ENCODE measurements at regions not wholly inside any gene's neighbourhood (a gene's known extent, or its start where the extent isn't known, plus 50 kb on each side); places are given as distances from the start of the nearest gene placed in this dataset.
"Not testable (repeated sequence)": the region's sequence is repeated elsewhere in the genome, so short reads cannot be mapped to it uniquely, and the experiment has no call there.

GRCh38 chr6:3672339-3672738 lies 79.2 kb downstream of the PXDC1 start:
- not testable (repeated sequence) for DNase-seq (ENCODE audit: low read depth in 2 of 2)

- no peak for DNase-seq (ENCODE audit: low read depth in 2 of 2)
These were observed 80.1 kb downstream of the PXDC1 start for GRCh38 chr6:3671382-3671781.

GRCh38 chr6:3670356-3670755 lies 81.2 kb downstream of the PXDC1 start:
- no peak for DNase-seq (ENCODE audit: low read depth in 2 of 2)

GRCh38 chr6:3669916-3670315 lies 81.6 kb downstream of the PXDC1 start:
- DNase-seq (ENCODE audit: low read depth in 2 of 2) = no peak

GRCh38 chr6:3665608-3666007 lies 85.9 kb downstream of the PXDC1 start:
- DNase-seq (ENCODE audit: low read depth in 2 of 2) = no peak

- DNase-seq (ENCODE audit: low read depth in 2 of 2) = peak; percentile 17 to 18
These were observed 86.9 kb downstream of the PXDC1 start for GRCh38 chr6:3664625-3665041.

- DNase-seq (ENCODE audit: low read depth in 2 of 2) = no peak
These were observed 87.7 kb downstream of the PXDC1 start for GRCh38 chr6:3663811-3664210.

- no peak for DNase-seq (ENCODE audit: low read depth in 2 of 2)
These were observed 88.4 kb downstream of the PXDC1 start for GRCh38 chr6:3663081-3663480.

- DNase-seq (ENCODE audit: low read depth in 2 of 2) = no peak
These were observed 90.1 kb downstream of the PXDC1 start for GRCh38 chr6:3661390-3661789.

GRCh38 chr6:3660473-3660872 lies 91.0 kb downstream of the PXDC1 start:
- no peak for DNase-seq (ENCODE audit: low read depth in 2 of 2)

- DNase-seq (ENCODE audit: low read depth in 2 of 2) = no peak
These were observed 91.8 kb downstream of the PXDC1 start for GRCh38 chr6:3659748-3660147.

- no peak for DNase-seq (ENCODE audit: low read depth in 2 of 2)
These were observed 95.4 kb downstream of the PXDC1 start for GRCh38 chr6:3656076-3656475.

- DNase-seq (ENCODE audit: low read depth in 2 of 2) = no peak
These were observed 96.6 kb downstream of the PXDC1 start for GRCh38 chr6:3654898-3655297.

GRCh38 chr6:3654436-3654835 lies 97.1 kb downstream of the PXDC1 start:
- DNase-seq (ENCODE audit: low read depth in 2 of 2) = no peak

GRCh38 chr6:3653528-3654070 lies 97.9 kb downstream of the PXDC1 start:
- DNase-seq (ENCODE audit: low read depth in 2 of 2) = no peak

GRCh38 chr6:3651698-3652229 lies 99.7 kb downstream of the PXDC1 start:
- DNase-seq (ENCODE audit: low read depth in 2 of 2) = no peak

GRCh38 chr6:3650959-3651697 lies 100.4 kb downstream of the PXDC1 start:
- no peak for DNase-seq (ENCODE audit: low read depth in 2 of 2)

- no peak for DNase-seq (ENCODE audit: low read depth in 2 of 2)
These were observed 101.2 kb downstream of the PXDC1 start for GRCh38 chr6:3650076-3650958.

GRCh38 chr6:3648724-3649123 lies 102.8 kb downstream of the PXDC1 start:
- DNase-seq (ENCODE audit: low read depth in 2 of 2) = no peak

- DNase-seq (ENCODE audit: low read depth in 2 of 2) = no peak
These were observed 104.7 kb downstream of the PXDC1 start for GRCh38 chr6:3646616-3647362.

- no peak for DNase-seq (ENCODE audit: low read depth in 2 of 2)
These were observed 106.8 kb downstream of the PXDC1 start for GRCh38 chr6:3644739-3645012.

Data from fibroblast of skin of left quadriceps (primary cell).